ENCODE measurements at regions not wholly inside any gene's neighbourhood (a gene's known extent, or its start where the extent isn't known, plus 50 kb on each side); places are given as distances from the start of the nearest gene placed in this dataset.
A peak's percentile ranks its signal among the peaks of the same experiment; 100 is the strongest.
"Not testable (repeated sequence)": the region's sequence is repeated elsewhere in the genome, so short reads cannot be mapped to it uniquely, and the experiment has no call there.

- Histone ChIP-seq H3K4me1 (ENCODE audit: control extremely low read depth in 1 of 4, control insufficient read depth in 4 of 4, insufficient read depth in 4 of 4, low read length in 3 of 4) (no peaks in the 10 kb centered on the region), H3K36me3 (ENCODE audit: control insufficient read depth in 4 of 4, insufficient read depth in 4 of 4, low read length in 3 of 4) (no peaks in the 10 kb centered on the region), H3K27me3 (replicated peaks in 2 of 5; ENCODE audit: control insufficient read depth in 4 of 5, insufficient read depth in 5 of 5, low read length in 4 of 5) (no peaks in the 10 kb centered on the region), H3K27ac (ENCODE audit: insufficient read depth in 1 of 2, low read depth in 1 of 2, low read length in 2 of 2, poor library complexity in 1 of 2, severe bottlenecking in 2 of 2) (no peak overlapping the region), H3K9me3 (ENCODE audit: control extremely low read depth in 1 of 5, control insufficient read depth in 4 of 5, insufficient read depth in 2 of 5, low read depth in 1 of 5, low read length in 4 of 5) (peaks cover 0 to 5% (median 0%) of the 10 kb centered on the region in 5 experiments), H3K4me3 (ENCODE audit: control insufficient read depth in 1 of 7, extremely low read depth in 1 of 7, insufficient read depth in 4 of 7, low read depth in 2 of 7, low read length in 6 of 7) (no peak overlapping the region)
- ChIA-PET POLR2A (no interaction called here), CTCF (no interaction called here)
- 100% methylated on average over 1 of the region's 3 CpGs for WGBS (ENCODE audit: insufficient coverage)
- no peak for DNase-seq
These were observed 372.6 kb downstream of the AEBP2 start for GRCh38 chr12:19811922-19812321.

- ChIA-PET POLR2A (no interaction called here), CTCF (no interaction called here)
- no peaks in the 10 kb centered on the region for H3K4me1 ChIP-seq (ENCODE audit: control extremely low read depth in 1 of 4, control insufficient read depth in 4 of 4, insufficient read depth in 4 of 4, low read length in 3 of 4)
- H3K9me3 ChIP-seq (ENCODE audit: control extremely low read depth in 1 of 5, control insufficient read depth in 4 of 5, insufficient read depth in 2 of 5, low read depth in 1 of 5, low read length in 4 of 5), result no peaks in the 10 kb centered on the region
- H3K4me3 ChIP-seq (ENCODE audit: control insufficient read depth in 1 of 7, extremely low read depth in 1 of 7, insufficient read depth in 4 of 7, low read depth in 2 of 7, low read length in 6 of 7), result no peak overlapping the region
- DNase-seq, result no peak
- WGBS (ENCODE audit: insufficient coverage), result 95% methylated on average over 2 of the region's 4 CpGs
- no peak overlapping the region for H3K27ac ChIP-seq (ENCODE audit: insufficient read depth in 1 of 2, low read depth in 1 of 2, low read length in 2 of 2, poor library complexity in 1 of 2, severe bottlenecking in 2 of 2)
- H3K27me3 ChIP-seq (replicated peaks in 2 of 5; ENCODE audit: control insufficient read depth in 4 of 5, insufficient read depth in 5 of 5, low read length in 4 of 5), result no peaks in the 10 kb centered on the region
- no peaks in the 10 kb centered on the region for H3K36me3 ChIP-seq (ENCODE audit: control insufficient read depth in 4 of 4, insufficient read depth in 4 of 4, low read length in 3 of 4)
These were observed 379.9 kb downstream of the AEBP2 start for GRCh38 chr12:19819231-19819630.

DNA sequence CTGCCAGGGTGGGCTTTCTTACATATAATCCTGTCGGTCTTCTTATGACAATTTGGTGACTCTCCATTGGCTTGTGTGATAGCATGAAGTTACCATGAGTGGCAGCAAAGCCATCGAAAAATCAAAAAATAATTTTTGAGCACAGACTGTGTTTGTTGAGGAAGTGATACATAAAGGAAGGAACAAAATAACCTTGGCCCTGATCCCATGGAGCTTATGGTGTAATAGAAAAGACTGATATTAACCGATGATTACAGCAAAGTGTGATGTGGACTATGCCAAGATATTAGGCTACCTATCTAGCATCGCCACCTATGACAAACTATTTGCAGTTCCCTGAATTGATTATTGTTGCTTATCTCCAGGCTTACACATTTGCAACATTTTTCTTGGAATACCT, 383.2 kb downstream of the AEBP2 start:
- Histone ChIP-seq H3K9me3 (ENCODE audit: control extremely low read depth in 1 of 5, control insufficient read depth in 4 of 5, insufficient read depth in 2 of 5, low read depth in 1 of 5, low read length in 4 of 5) (peaks cover 0 to 12% (median 5%) of the 10 kb centered on the region in 5 experiments), H3K36me3 (ENCODE audit: control insufficient read depth in 4 of 4, insufficient read depth in 4 of 4, low read length in 3 of 4) (no peaks in the 10 kb centered on the region), H3K27me3 (replicated peaks in 2 of 5; ENCODE audit: control insufficient read depth in 4 of 5, insufficient read depth in 5 of 5, low read length in 4 of 5) (no peaks in the 10 kb centered on the region), H3K4me3 (ENCODE audit: control insufficient read depth in 1 of 7, extremely low read depth in 1 of 7, insufficient read depth in 4 of 7, low read depth in 2 of 7, low read length in 6 of 7) (no peak overlapping the region), H3K27ac (ENCODE audit: insufficient read depth in 1 of 2, low read depth in 1 of 2, low read length in 2 of 2, poor library complexity in 1 of 2, severe bottlenecking in 2 of 2) (no peak overlapping the region), H3K4me1 (ENCODE audit: control extremely low read depth in 1 of 4, control insufficient read depth in 4 of 4, insufficient read depth in 4 of 4, low read length in 3 of 4) (no peaks in the 10 kb centered on the region)
- CTCF ChIA-PET, result no interaction called here
- 100% methylated on average over 3 of the region's 4 CpGs for WGBS (ENCODE audit: insufficient coverage)
- POLR2A ChIA-PET, result no interaction called here
- no peak for DNase-seq

DNA sequence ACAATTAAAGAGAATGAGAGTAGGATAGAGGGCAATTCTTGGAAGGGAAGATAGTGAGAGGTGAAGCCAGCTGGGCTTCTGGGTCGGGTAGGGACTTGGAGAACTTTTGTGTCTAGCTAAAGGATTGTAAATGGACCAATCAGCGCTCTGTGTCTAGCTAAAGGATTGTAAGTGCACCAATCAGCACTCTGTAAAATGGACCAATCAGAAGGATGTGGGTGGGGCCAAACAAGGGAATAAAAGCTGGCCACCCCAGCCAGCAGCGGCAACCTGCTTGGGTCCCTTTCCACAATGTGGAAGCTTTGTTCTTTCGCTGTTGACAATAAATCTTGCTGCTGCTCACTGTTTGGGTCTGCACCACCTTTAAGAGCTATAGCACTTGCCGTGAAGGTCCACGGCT, 384.0 kb downstream of the AEBP2 start:
- H3K27ac ChIP-seq (ENCODE audit: insufficient read depth in 1 of 2, low read depth in 1 of 2, low read length in 2 of 2, poor library complexity in 1 of 2, severe bottlenecking in 2 of 2); POLR2A ChIA-PET; CTCF ChIA-PET; DNase-seq; H3K4me3 ChIP-seq (ENCODE audit: control insufficient read depth in 1 of 7, extremely low read depth in 1 of 7, insufficient read depth in 4 of 7, low read depth in 2 of 7, low read length in 6 of 7); H3K4me1 ChIP-seq (ENCODE audit: control extremely low read depth in 1 of 4, control insufficient read depth in 4 of 4, insufficient read depth in 4 of 4, low read length in 3 of 4); H3K36me3 ChIP-seq (ENCODE audit: control insufficient read depth in 4 of 4, insufficient read depth in 4 of 4, low read length in 3 of 4); H3K27me3 ChIP-seq (replicated peaks in 2 of 5; ENCODE audit: control insufficient read depth in 4 of 5, insufficient read depth in 5 of 5, low read length in 4 of 5): not testable (repeated sequence)
- 82% methylated on average over 6 of the region's 6 CpGs for WGBS (ENCODE audit: insufficient coverage)
- peaks cover 0 to 18% (median 10%) of the 10 kb centered on the region in 5 experiments for H3K9me3 ChIP-seq (ENCODE audit: control extremely low read depth in 1 of 5, control insufficient read depth in 4 of 5, insufficient read depth in 2 of 5, low read depth in 1 of 5, low read length in 4 of 5)

GRCh38 chr12:19826980-19827550, 387.8 kb downstream of the AEBP2 start:
- H3K4me1 ChIP-seq (ENCODE audit: control extremely low read depth in 1 of 4, control insufficient read depth in 4 of 4, insufficient read depth in 4 of 4, low read length in 3 of 4), result no peaks in the 10 kb centered on the region
- H3K27ac ChIP-seq (ENCODE audit: insufficient read depth in 1 of 2, low read depth in 1 of 2, low read length in 2 of 2, poor library complexity in 1 of 2, severe bottlenecking in 2 of 2), result no peak overlapping the region
- no peaks in the 10 kb centered on the region for H3K36me3 ChIP-seq (ENCODE audit: control insufficient read depth in 4 of 4, insufficient read depth in 4 of 4, low read length in 3 of 4)
- ChIA-PET CTCF (no interaction called here), POLR2A (no interaction called here)
- peaks cover 0 to 18% (median 10%) of the 10 kb centered on the region in 5 experiments for H3K9me3 ChIP-seq (ENCODE audit: control extremely low read depth in 1 of 5, control insufficient read depth in 4 of 5, insufficient read depth in 2 of 5, low read depth in 1 of 5, low read length in 4 of 5)
- WGBS (ENCODE audit: insufficient coverage), result 100% methylated on average over 11 of the region's 13 CpGs
- DNase-seq, result no peak
- H3K27me3 ChIP-seq (replicated peaks in 2 of 5; ENCODE audit: control insufficient read depth in 4 of 5, insufficient read depth in 5 of 5, low read length in 4 of 5), result no peaks in the 10 kb centered on the region
- no peak overlapping the region for H3K4me3 ChIP-seq (ENCODE audit: control insufficient read depth in 1 of 7, extremely low read depth in 1 of 7, insufficient read depth in 4 of 7, low read depth in 2 of 7, low read length in 6 of 7)

GRCh38 chr12:19829100-19829853, 390.0 kb downstream of the AEBP2 start:
- H3K9me3 ChIP-seq (ENCODE audit: control extremely low read depth in 1 of 5, control insufficient read depth in 4 of 5, insufficient read depth in 2 of 5, low read depth in 1 of 5, low read length in 4 of 5), result peaks cover 0 to 18% (median 10%) of the 10 kb centered on the region in 5 experiments
- peak in 1 of 3 donors; percentile 15 for DNase-seq
- no peaks in the 10 kb centered on the region for H3K36me3 ChIP-seq (ENCODE audit: control insufficient read depth in 4 of 4, insufficient read depth in 4 of 4, low read length in 3 of 4)
- no peak overlapping the region for H3K27ac ChIP-seq (ENCODE audit: insufficient read depth in 1 of 2, low read depth in 1 of 2, low read length in 2 of 2, poor library complexity in 1 of 2, severe bottlenecking in 2 of 2)
- no peak overlapping the region for H3K4me3 ChIP-seq (ENCODE audit: control insufficient read depth in 1 of 7, extremely low read depth in 1 of 7, insufficient read depth in 4 of 7, low read depth in 2 of 7, low read length in 6 of 7)
- CTCF ChIA-PET, result no interaction called here
- H3K4me1 ChIP-seq (ENCODE audit: control extremely low read depth in 1 of 4, control insufficient read depth in 4 of 4, insufficient read depth in 4 of 4, low read length in 3 of 4), result peaks cover 0 to 3% (median 0%) of the 10 kb centered on the region in 4 experiments
- POLR2A ChIA-PET, result no interaction called here
- H3K27me3 ChIP-seq (replicated peaks in 2 of 5; ENCODE audit: control insufficient read depth in 4 of 5, insufficient read depth in 5 of 5, low read length in 4 of 5), result no peaks in the 10 kb centered on the region
- WGBS (ENCODE audit: insufficient coverage), result 100% methylated on average over 2 of the region's 4 CpGs

- H3K27me3 ChIP-seq (replicated peaks in 2 of 5; ENCODE audit: control insufficient read depth in 4 of 5, insufficient read depth in 5 of 5, low read length in 4 of 5), result no peaks in the 10 kb centered on the region
- ChIA-PET CTCF (interaction anchor here (1.3 kb wide), 1 partner anchor 72 kb away, joined by 3 read pairs; no protein-coding TSS in a partner anchor), POLR2A (no interaction called here)
- H3K27ac ChIP-seq (ENCODE audit: insufficient read depth in 1 of 2, low read depth in 1 of 2, low read length in 2 of 2, poor library complexity in 1 of 2, severe bottlenecking in 2 of 2), result no peak overlapping the region
- DNase-seq, result no peak
- H3K4me3 ChIP-seq (ENCODE audit: control insufficient read depth in 1 of 7, extremely low read depth in 1 of 7, insufficient read depth in 4 of 7, low read depth in 2 of 7, low read length in 6 of 7), result no peak overlapping the region
- H3K36me3 ChIP-seq (ENCODE audit: control insufficient read depth in 4 of 4, insufficient read depth in 4 of 4, low read length in 3 of 4), result no peaks in the 10 kb centered on the region
- H3K4me1 ChIP-seq (ENCODE audit: control extremely low read depth in 1 of 4, control insufficient read depth in 4 of 4, insufficient read depth in 4 of 4, low read length in 3 of 4), result peaks cover 0 to 3% (median 0%) of the 10 kb centered on the region in 4 experiments
- 92% methylated on average over 2 of the region's 2 CpGs for WGBS (ENCODE audit: insufficient coverage)
- peaks cover 0 to 18% (median 10%) of the 10 kb centered on the region in 5 experiments for H3K9me3 ChIP-seq (ENCODE audit: control extremely low read depth in 1 of 5, control insufficient read depth in 4 of 5, insufficient read depth in 2 of 5, low read depth in 1 of 5, low read length in 4 of 5)
These were observed 391.2 kb downstream of the AEBP2 start for GRCh38 chr12:19830446-19830845.

All from common myeloid progenitor, CD34-positive (primary cell).